Right lobe of liver (tissue), 6 donors: ENCODE measurements at regions not wholly inside any gene's neighbourhood (a gene's known extent, or its start where the extent isn't known, plus 50 kb on each side); places are given as distances from the start of the nearest gene placed in this dataset.

Experiments
- ATAC-seq, 4 donors: fragments of 200-7000 bp; cut with Tn5 transposase; one replicate each; pipeline ENCODE4 v1.9.1; 2020; ENCODE audit warnings: mild to moderate bottlenecking in 4 of 4, moderate library complexity in 4 of 4
- DNase-seq, 3 donors: peaks; one replicate each; pipeline ENCODE4 v3.0.0-alpha.2; 2020
- H3K27ac ChIP-seq, 3 donors: fragments of 200-600 bp; one replicate each; pipeline ENCODE4 v1.8.0; 2022
- H3K27me3 ChIP-seq, 2 donors: fragments of 200-600 bp; one replicate each; pipeline ENCODE4 v1.8.0; 2022
- H3K36me3 ChIP-seq, 4 donors: fragments of 200-600 bp; sonication (generic) in 1 of 4; one replicate each; pipeline versions ENCODE4 v1.5.1 to v1.8.0; 2017 to 2022; ENCODE audit warnings: control low read depth in 1 of 4
- H3K4me1 ChIP-seq, 4 donors: fragments of 200-600 bp; sonication (generic) in 1 of 4; one replicate each; pipeline versions ENCODE4 v1.5.1 to v1.8.0; 2017 to 2022; ENCODE audit warnings: control low read depth in 1 of 4
- H3K4me3 ChIP-seq, 3 donors: fragments of 200-600 bp; one replicate each; pipeline ENCODE4 v1.8.0; 2022
- H3K9me3 ChIP-seq, 4 donors: fragments of 200-600 bp; sonication (generic) in 1 of 4; one replicate each; pipeline versions ENCODE4 v1.5.1 to v1.8.0; 2017 to 2022; ENCODE audit warnings: control low read depth in 1 of 4
- POLR2A ChIP-seq: fragments of 450-650 bp; IDR thresholded peaks from one replicate; pipeline ENCODE4 v1.6.1; 2017; ENCODE audit warnings: antibody characterized with exemption, mild to moderate bottlenecking
- whole genome bisulfite sequencing: methylation state at CpG from one replicate; pipeline ENCODE4 v1.1.6; 2018; ENCODE audit warnings: low coverage, low lambda C conversion rate; ENCODE audit not compliant: insufficient coverage; ENCODE audit errors: missing lambda C conversion rate; 5-methylcytosine and 5-hydroxymethylcytosine counted together
- intact Hi-C, 2 donors: fragments of 100-400 bp; cut with DNase I; formaldehyde crosslinking; loops; one replicate each; pipeline versions ENCODE4 v1.11.2 to v1.14.1; 2022
- TF ChIP-seq, protein P1 (sequence below), 4 donors: fragments of 200-600 bp in 3 of 4; fragments of 450-650 bp in 1 of 4; IDR thresholded peaks; one replicate each; pipeline versions ENCODE4 v1.5.1 to v1.8.0; 2016 to 2022; ENCODE audit warnings: antibody characterized with exemption in 4 of 4, mild to moderate bottlenecking in 2 of 4
- donor health status: DM: no; HTN: yes; CAD: no.
- donor health status: DM: no; HTN: no; CAD: no.
- donor health status: DM: no; HTN: no; CAD: no.
- donor health status: DM: no; HTN: yes; CAD: no.
- donor health status: DM: no; HTN: yes; CAD: no.

GRCh38 chr6:25133568-25133967 lies 145.6 kb upstream of the CARMIL1 start:
- H3K36me3 ChIP-seq, result no peaks in the 10 kb centered on the region
- TF ChIP-seq, protein P1, sequence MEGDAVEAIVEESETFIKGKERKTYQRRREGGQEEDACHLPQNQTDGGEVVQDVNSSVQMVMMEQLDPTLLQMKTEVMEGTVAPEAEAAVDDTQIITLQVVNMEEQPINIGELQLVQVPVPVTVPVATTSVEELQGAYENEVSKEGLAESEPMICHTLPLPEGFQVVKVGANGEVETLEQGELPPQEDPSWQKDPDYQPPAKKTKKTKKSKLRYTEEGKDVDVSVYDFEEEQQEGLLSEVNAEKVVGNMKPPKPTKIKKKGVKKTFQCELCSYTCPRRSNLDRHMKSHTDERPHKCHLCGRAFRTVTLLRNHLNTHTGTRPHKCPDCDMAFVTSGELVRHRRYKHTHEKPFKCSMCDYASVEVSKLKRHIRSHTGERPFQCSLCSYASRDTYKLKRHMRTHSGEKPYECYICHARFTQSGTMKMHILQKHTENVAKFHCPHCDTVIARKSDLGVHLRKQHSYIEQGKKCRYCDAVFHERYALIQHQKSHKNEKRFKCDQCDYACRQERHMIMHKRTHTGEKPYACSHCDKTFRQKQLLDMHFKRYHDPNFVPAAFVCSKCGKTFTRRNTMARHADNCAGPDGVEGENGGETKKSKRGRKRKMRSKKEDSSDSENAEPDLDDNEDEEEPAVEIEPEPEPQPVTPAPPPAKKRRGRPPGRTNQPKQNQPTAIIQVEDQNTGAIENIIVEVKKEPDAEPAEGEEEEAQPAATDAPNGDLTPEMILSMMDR (IDR thresholded peaks at IDR 0.05), result no peak
- no peaks in the 10 kb centered on the region for H3K27me3 ChIP-seq
- no peak overlapping the region for H3K27ac ChIP-seq
- intact Hi-C loops, result no loop called here
- peaks cover 0 to 7% (median 2%) of the 10 kb centered on the region in 4 donors for H3K4me1 ChIP-seq
- no peak overlapping the region for H3K4me3 ChIP-seq
- WGBS, result 78% methylated on average over 1 of the region's 1 CpG
- DNase-seq (no peak), ATAC-seq (no peak)
- no peaks in the 10 kb centered on the region for H3K9me3 ChIP-seq

DNA sequence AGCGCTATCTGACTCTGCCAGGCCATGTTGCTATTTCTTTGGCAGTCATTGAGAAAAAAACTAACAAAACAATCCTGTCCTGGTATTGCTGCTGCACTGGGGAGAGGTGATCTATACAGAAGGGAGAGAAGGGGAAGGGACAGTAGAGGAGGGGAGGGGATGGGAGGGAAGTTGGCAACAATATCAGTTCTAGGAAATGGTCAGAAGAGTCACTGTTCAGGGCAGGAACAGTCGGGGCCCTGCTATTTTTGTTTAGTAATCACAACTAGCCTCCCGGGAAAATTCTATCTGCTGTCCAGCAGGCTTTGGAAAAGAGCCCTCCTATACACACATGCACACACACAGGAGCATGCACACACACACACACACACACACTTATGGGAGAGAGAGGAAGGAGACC lies 142.3 kb upstream of the CARMIL1 start:
- H3K4me1 ChIP-seq, result peaks cover 0 to 7% (median 2%) of the 10 kb centered on the region in 4 donors
- TF ChIP-seq POLR2A, result peak; percentile 14
- TF ChIP-seq, protein P1 (IDR thresholded peaks at IDR 0.05), result no peak
- H3K36me3 ChIP-seq, result no peaks in the 10 kb centered on the region
- no peaks in the 10 kb centered on the region for H3K27me3 ChIP-seq
- ATAC-seq (peak; percentile 57 to 78 (median 62)), DNase-seq (no peak)
- H3K4me3 ChIP-seq, result peak overlapping the region in 2 of 3 donors; percentile 6 to 10
- intact Hi-C loops, result no loop called here
- peak overlapping the region; percentile 37 to 64 (median 61) for H3K27ac ChIP-seq
- WGBS, result 20% methylated on average over 2 of the region's 3 CpGs
- no peaks in the 10 kb centered on the region for H3K9me3 ChIP-seq

DNA sequence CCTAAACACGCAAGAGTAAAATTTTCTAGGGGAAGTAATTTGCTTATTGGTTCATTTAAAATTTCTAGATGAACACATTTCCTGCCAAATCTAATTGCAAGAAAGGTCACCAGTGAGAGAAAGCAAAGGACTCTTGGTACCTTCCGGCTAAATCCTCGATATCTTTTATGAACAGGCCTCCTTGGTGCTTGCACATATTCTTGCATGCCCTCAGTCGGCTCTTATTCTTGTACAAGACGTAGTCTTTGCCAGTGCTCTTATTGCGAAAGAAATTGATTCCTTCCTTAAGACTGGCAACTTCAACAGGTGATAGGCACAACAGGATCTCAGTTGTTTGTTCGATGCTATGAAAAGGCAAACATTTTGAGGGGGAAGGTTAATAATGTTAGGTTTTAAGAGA lies 141.7 kb upstream of the CARMIL1 start:
- Histone ChIP-seq H3K36me3 (no peaks in the 10 kb centered on the region), H3K9me3 (no peaks in the 10 kb centered on the region), H3K4me1 (peaks cover 0 to 7% (median 2%) of the 10 kb centered on the region in 4 donors), H3K27me3 (no peaks in the 10 kb centered on the region), H3K27ac (peak overlapping the region; percentile 78 to 90 (median 83)), H3K4me3 (peak overlapping the region; percentile 8 to 49 (median 47))
- DNase-seq, result no peak
- intact Hi-C loops, result no loop called here
- TF ChIP-seq POLR2A, result no peak
- TF ChIP-seq, protein P1 (IDR thresholded peaks at IDR 0.05), result no peak
- 28% methylated on average over 7 of the region's 7 CpGs for WGBS
- peak in 3 of 4 donors; percentile 5 to 18 (median 11) for ATAC-seq

- Histone ChIP-seq H3K36me3 (no peaks in the 10 kb centered on the region), H3K4me1 (peaks cover 0 to 7% (median 2%) of the 10 kb centered on the region in 4 donors), H3K27ac (peak overlapping the region; percentile 78 to 90 (median 83)), H3K9me3 (no peaks in the 10 kb centered on the region), H3K4me3 (peak overlapping the region; percentile 8 to 49 (median 47)), H3K27me3 (no peaks in the 10 kb centered on the region)
- intact Hi-C loops, result no loop called here
- no peak for DNase-seq
- TF ChIP-seq POLR2A, result no peak
- TF ChIP-seq, protein P1 (IDR thresholded peaks at IDR 0.05), result no peak
- ATAC-seq, result peak; percentile 36 to 41 (median 39)
- WGBS, result 23% methylated on average over 5 of the region's 5 CpGs
These were observed 141.3 kb upstream of the CARMIL1 start for GRCh38 chr6:25137916-25138232.
